H9 (cell line): ENCODE measurements at regions not wholly inside any gene's neighbourhood (a gene's known extent, or its start where the extent isn't known, plus 50 kb on each side); places are given as distances from the start of the nearest gene placed in this dataset.

ENCODE experiments used
- DNase-seq: peaks from one replicate; pipeline ENCODE4 v3.0.0-alpha.2; 2017
- H2AFZ ChIP-seq: one replicate; pipeline ENCODE4 v1.6.1; 2013; ENCODE audit warnings: mild to moderate bottlenecking, low read length, control low read depth, moderate library complexity
- H2AK5ac ChIP-seq: 2 replicates; pipeline ENCODE4 v1.6.1; 2013; ENCODE audit warnings: low read length, control low read depth, mixed read lengths; ENCODE audit not compliant: insufficient read length
- H2BK120ac ChIP-seq: one replicate; pipeline ENCODE4 v1.6.1; 2013; ENCODE audit warnings: low read depth, mild to moderate bottlenecking, low read length, control low read depth, inconsistent platforms; ENCODE audit not compliant: poor library complexity, severe bottlenecking
- H2BK12ac ChIP-seq: 2 replicates; pipeline ENCODE4 v1.6.1; 2013; ENCODE audit warnings: low read length, control low read depth, mixed read lengths, low read depth; ENCODE audit not compliant: insufficient read length
- H2BK15ac ChIP-seq: 2 replicates; pipeline ENCODE4 v1.6.1; 2013; ENCODE audit warnings: low read depth, low read length, control low read depth
- H2BK20ac ChIP-seq: one replicate; pipeline ENCODE4 v1.6.1; 2013; ENCODE audit warnings: low read depth, mild to moderate bottlenecking, low read length, control low read depth, inconsistent platforms; ENCODE audit not compliant: poor library complexity, severe bottlenecking
- H2BK5ac ChIP-seq: 2 replicates; pipeline ENCODE4 v1.6.1; 2013; ENCODE audit warnings: low read length, control low read depth, mixed read lengths; ENCODE audit not compliant: insufficient read length
- H3K14ac ChIP-seq: 2 replicates; pipeline ENCODE4 v1.6.1; 2013; ENCODE audit warnings: low read length, control low read depth; ENCODE audit not compliant: insufficient read depth
- H3K18ac ChIP-seq: 2 replicates; pipeline ENCODE4 v1.6.1; 2013; ENCODE audit warnings: low read depth, mild to moderate bottlenecking, mixed read lengths, low read length, control low read depth; ENCODE audit not compliant: insufficient read length
- H3K23ac ChIP-seq: 2 replicates; pipeline ENCODE4 v1.6.1; 2013; ENCODE audit warnings: low read length, control low read depth, mixed read lengths, low read depth; ENCODE audit not compliant: insufficient read length
- H3K23me2 ChIP-seq: 2 replicates; pipeline ENCODE4 v1.6.1; 2013; ENCODE audit warnings: low read depth, mild to moderate bottlenecking, mixed read lengths, low read length, control low read depth; ENCODE audit not compliant: insufficient read length, poor library complexity, severe bottlenecking
- H3K27ac ChIP-seq: 2 replicates; pipeline ENCODE4 v1.5.1; 2013; ENCODE audit warnings: low read length, control low read depth, mixed read lengths, low read depth; ENCODE audit not compliant: insufficient read length
- H3K27me3 ChIP-seq: 2 replicates; pipeline ENCODE4 v1.6.1; 2013; ENCODE audit warnings: low read length, control low read depth, inconsistent platforms; ENCODE audit not compliant: insufficient read depth
- H3K4ac ChIP-seq: 2 replicates; pipeline ENCODE4 v1.6.1; 2013; ENCODE audit warnings: low read depth, mild to moderate bottlenecking, control low read depth, inconsistent platforms, low read length, moderate library complexity
- H3K4me1 ChIP-seq: 2 replicates; pipeline ENCODE4 v1.6.1; 2013; ENCODE audit warnings: low read length, control low read depth, inconsistent platforms; ENCODE audit not compliant: insufficient read depth
- H3K4me2 ChIP-seq: 2 replicates; pipeline ENCODE4 v1.6.1; 2013; ENCODE audit warnings: low read length, control low read depth, mixed read lengths; ENCODE audit not compliant: insufficient read length, insufficient read depth
- H3K56ac ChIP-seq: 2 replicates; pipeline ENCODE4 v1.6.1; 2013; ENCODE audit warnings: low read depth, mild to moderate bottlenecking, mixed read lengths, low read length, control low read depth; ENCODE audit not compliant: insufficient read length
- H3K79me1 ChIP-seq: 2 replicates; pipeline ENCODE4 v1.6.1; 2013; ENCODE audit warnings: low read depth, mild to moderate bottlenecking, moderate library complexity, low read length, control low read depth, inconsistent platforms; ENCODE audit not compliant: insufficient read depth, poor library complexity, severe bottlenecking
- H3K79me2 ChIP-seq: 2 replicates; pipeline ENCODE4 v1.6.1; 2013; ENCODE audit warnings: low read length, control low read depth, inconsistent platforms; ENCODE audit not compliant: insufficient read depth
- H3K9ac ChIP-seq: 2 replicates; pipeline ENCODE4 v1.6.1; 2013; ENCODE audit warnings: low read length, control low read depth, mixed read lengths; ENCODE audit not compliant: insufficient read length; ENCODE audit errors: extremely low read depth
- H3K9me3 ChIP-seq: one replicate; pipeline ENCODE4 v1.6.1; 2013; ENCODE audit warnings: low read depth, low read length, inconsistent platforms; ENCODE audit not compliant: control insufficient read depth
- H3T11ph ChIP-seq: one replicate; pipeline ENCODE4 v1.6.1; 2013; ENCODE audit warnings: mild to moderate bottlenecking, low read length, control low read depth, inconsistent platforms
- H4K20me1 ChIP-seq: one replicate; pipeline ENCODE4 v1.6.1; 2013; ENCODE audit not compliant: control insufficient read depth, insufficient read length, insufficient read depth
- H4K5ac ChIP-seq: 2 replicates; pipeline ENCODE4 v1.6.1; 2013; ENCODE audit warnings: low read depth, mild to moderate bottlenecking, mixed read lengths, low read length, control low read depth; ENCODE audit not compliant: insufficient read length
- H4K8ac ChIP-seq: replicated peaks from 2 replicates; pipeline ENCODE4 v1.6.1; 2013; ENCODE audit warnings: low read length, control low read depth, mixed read lengths, low read depth; ENCODE audit not compliant: insufficient read length
- H4K91ac ChIP-seq: 2 replicates; pipeline ENCODE4 v1.6.1; 2013; ENCODE audit warnings: low read depth, mild to moderate bottlenecking, moderate library complexity, mixed read lengths, low read length, control low read depth; ENCODE audit not compliant: insufficient read length
- H3K27ac Mint-ChIP-seq, 3 experiments: 2 replicates in 2 of 3; 3 replicates in 1 of 3; pipeline ENCODE4 v1.8.0; 2020 to 2021; ENCODE audit warnings: mixed read lengths in 3 of 3, mild to moderate bottlenecking in 1 of 3, moderate library complexity in 1 of 3
- H3K27me3 Mint-ChIP-seq: 2 replicates; pipeline ENCODE4 v1.8.0; 2021; ENCODE audit warnings: low read depth, mild to moderate bottlenecking, moderate library complexity, mixed read lengths
- H3K36me3 Mint-ChIP-seq, 3 experiments: 2 replicates in 2 of 3; 3 replicates in 1 of 3; pipeline ENCODE4 v1.8.0; 2020 to 2021; ENCODE audit warnings: low read depth in 3 of 3, mixed read lengths in 3 of 3; ENCODE audit not compliant: insufficient read depth in 1 of 3
- H3K4me1 Mint-ChIP-seq, 2 experiments: 2 replicates each; pipeline ENCODE4 v1.8.0; 2020; ENCODE audit warnings: mixed read lengths in 2 of 2
- H3K4me3 Mint-ChIP-seq, 2 experiments: 2 replicates in 1 of 2; 3 replicates in 1 of 2; pipeline ENCODE4 v1.8.0; 2020 to 2021; ENCODE audit warnings: mild to moderate bottlenecking in 2 of 2, mixed read lengths in 2 of 2, moderate library complexity in 1 of 2
- H3K9me3 Mint-ChIP-seq, 2 experiments: 2 replicates in 1 of 2; 3 replicates in 1 of 2; pipeline ENCODE4 v1.8.0; 2020; ENCODE audit warnings: mild to moderate bottlenecking in 2 of 2, mixed read lengths in 2 of 2, moderate library complexity in 1 of 2
- CTCF ChIP-seq: fragments of 200-600 bp; sonication (generic); conservative IDR thresholded peaks from 3 replicates; pipeline ENCODE4 v1.8.0; 2021; ENCODE audit warnings: antibody characterized with exemption, mild to moderate bottlenecking

DNA sequence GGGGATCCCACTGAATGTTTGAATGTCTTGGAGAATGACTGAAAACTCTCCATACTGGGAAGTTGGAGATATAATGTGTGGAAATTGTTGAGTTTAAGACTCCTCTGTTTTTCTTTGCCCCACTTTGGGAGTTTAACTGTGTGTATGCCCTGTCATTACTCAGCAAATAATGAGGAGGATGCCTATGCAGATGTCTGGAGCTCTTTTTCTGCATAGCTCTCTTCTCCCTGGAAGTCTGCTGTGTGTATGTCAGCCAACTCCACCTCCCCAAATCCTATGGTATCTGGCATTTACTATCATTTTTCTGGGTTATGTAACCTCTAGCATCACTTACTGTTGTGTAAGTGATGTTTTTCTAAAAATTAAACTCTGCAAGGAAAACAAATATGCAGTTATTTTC lies 122.2 kb downstream of the ANKRD7 start:
- H3K18ac ChIP-seq = no peak overlapping the region
- H3K23ac ChIP-seq = no peak overlapping the region

More for the DNA sequence above, 122.2 kb downstream of the ANKRD7 start:
- Histone ChIP-seq H3K4ac (no peak overlapping the region), H2AFZ (no peak overlapping the region), H3K9ac (no peak overlapping the region), H3K14ac (no peak overlapping the region), H3K23me2 (no peaks in the 10 kb centered on the region), H3K79me1 (no peaks in the 10 kb centered on the region), H3K56ac (no peak overlapping the region), H2BK12ac (no peak overlapping the region), H2BK120ac (no peak overlapping the region), H2AK5ac (no peak overlapping the region), H2BK5ac (no peak overlapping the region), H4K20me1 (no peaks in the 10 kb centered on the region), H4K8ac (no peak overlapping the region), H4K5ac (no peak overlapping the region), H3K9me3 (no peaks in the 10 kb centered on the region), H2BK20ac (no peak overlapping the region), H3K27me3 (no peaks in the 10 kb centered on the region), H4K91ac (no peak overlapping the region), H3K27ac (no peak overlapping the region), H3K4me1 (no peaks in the 10 kb centered on the region), H3T11ph (no peak overlapping the region), H2BK15ac (no peak overlapping the region), H3K4me2 (no peak overlapping the region), H3K79me2 (no peaks in the 10 kb centered on the region)
- Mint-ChIP-seq H3K36me3 (no peaks in the 10 kb centered on the region), H3K9me3 (no peaks in the 10 kb centered on the region), H3K4me1 (peaks cover 4 to 7% of the 10 kb centered on the region in 2 experiments; a peak in 3 of 4 replicates), H3K27me3 (no peaks in the 10 kb centered on the region), H3K27ac (peak overlapping the region in 1 of 3 experiments; percentile 53; a peak in 1 of 7 replicates), H3K4me3 (no peak overlapping the region)
- no peak for DNase-seq
- no peak for TF ChIP-seq CTCF
